GM12874 (cell line): ENCODE measurements at regions not wholly inside any gene's neighbourhood (a gene's known extent, or its start where the extent isn't known, plus 50 kb on each side); places are given as distances from the start of the nearest gene placed in this dataset.

ENCODE experiments used
- CTCF ChIP-seq: IDR thresholded peaks from 2 replicates; pipeline ENCODE4 v1.5.1; 2011; ENCODE audit warnings: low read depth, mild to moderate bottlenecking, control low read depth, low read length, moderate library complexity; ENCODE audit not compliant: insufficient read depth

- no peak for TF ChIP-seq CTCF
These were observed 141.2 kb upstream of the GMNC start for GRCh38 chr3:191003742-191004141.

- no peak for TF ChIP-seq CTCF
These were observed 133.8 kb upstream of the GMNC start for GRCh38 chr3:190996181-190996775.

GRCh38 chr3:190995156-190995555 is 132.7 kb upstream of the GMNC start:
- no peak for TF ChIP-seq CTCF

GRCh38 chr3:190990898-190991297 is 128.4 kb upstream of the GMNC start:
- TF ChIP-seq CTCF, result no peak

- TF ChIP-seq CTCF, result no peak
These were observed 126.7 kb upstream of the GMNC start for GRCh38 chr3:190989218-190989617.

GRCh38 chr3:190988102-190988501 is 125.6 kb upstream of the GMNC start:
- TF ChIP-seq CTCF, result no peak

- no peak for TF ChIP-seq CTCF
These were observed 122.2 kb upstream of the GMNC start for GRCh38 chr3:190984502-190985244.
